ENCODE measurements at regions not wholly inside any gene's neighbourhood (a gene's known extent, or its start where the extent isn't known, plus 50 kb on each side); places are given as distances from the start of the nearest gene placed in this dataset.

DNA sequence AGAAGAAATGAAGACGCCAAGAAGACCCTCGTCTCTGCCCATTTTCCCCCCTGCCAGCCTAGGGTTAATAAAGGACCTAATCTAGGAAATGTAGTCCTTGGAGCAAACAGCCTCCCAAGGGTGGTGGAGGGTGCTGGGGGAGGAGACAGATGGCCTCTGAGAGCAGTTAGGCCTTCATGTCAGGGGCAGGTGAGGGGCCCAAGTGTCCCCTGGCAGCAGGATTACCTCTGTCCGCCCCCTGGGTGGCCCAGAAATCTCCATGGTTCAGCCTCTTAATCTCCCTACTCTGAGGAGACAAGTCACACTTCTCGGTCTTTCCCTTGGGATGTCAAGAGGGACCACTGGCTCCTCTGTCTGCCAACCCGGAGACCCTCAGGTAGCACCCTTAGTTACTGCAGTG, 365.4 kb upstream of the TNRC6C start:
- no peak for DNase-seq

GRCh38 chr17:77594416-77595209, 363.9 kb upstream of the TNRC6C start:
- DNase-seq = no peak

- DNase-seq = no peak
These were observed 361.7 kb upstream of the TNRC6C start for GRCh38 chr17:77596491-77597417.

DNA sequence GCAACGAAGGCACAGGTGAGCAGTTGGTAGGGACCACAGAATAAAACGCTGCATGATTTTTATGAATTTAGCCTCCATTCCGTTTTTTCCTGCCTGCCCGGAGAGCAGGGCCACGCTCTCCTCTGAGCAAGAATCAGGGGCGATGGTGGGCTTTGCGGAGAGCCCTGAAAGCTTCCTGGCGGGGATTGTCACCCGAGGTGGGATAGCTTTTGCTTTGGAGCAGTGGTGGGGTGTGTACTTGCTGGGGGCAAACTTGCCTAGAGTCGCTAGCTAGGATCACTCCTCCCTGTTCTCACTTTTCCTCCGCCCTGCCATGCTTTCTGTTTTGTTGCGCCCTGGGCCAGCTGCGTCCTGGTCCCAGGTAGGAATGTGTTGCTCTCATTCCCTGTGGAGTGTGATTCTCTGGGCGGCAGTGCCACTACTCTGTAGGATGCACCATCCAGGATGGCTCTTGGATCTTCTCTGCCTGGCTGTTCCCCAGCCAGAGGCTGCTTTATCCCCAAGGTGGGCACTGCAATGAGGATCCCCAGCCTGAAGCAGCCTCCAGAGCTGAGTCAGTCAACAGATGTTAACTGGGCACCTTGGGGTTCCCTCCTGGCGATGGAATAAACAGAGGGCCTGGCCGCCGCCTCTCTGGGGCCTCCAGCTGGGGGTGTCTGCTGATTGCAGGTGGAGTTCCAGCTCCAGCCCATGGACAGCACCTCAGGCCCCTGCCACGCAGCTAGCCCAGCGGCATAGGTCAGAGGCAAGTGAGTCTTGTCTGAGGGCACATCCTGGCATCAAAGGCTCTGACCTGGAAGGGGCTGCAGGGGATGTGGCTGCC, 360.9 kb upstream of the TNRC6C start:
- DNase-seq = no peak

DNA sequence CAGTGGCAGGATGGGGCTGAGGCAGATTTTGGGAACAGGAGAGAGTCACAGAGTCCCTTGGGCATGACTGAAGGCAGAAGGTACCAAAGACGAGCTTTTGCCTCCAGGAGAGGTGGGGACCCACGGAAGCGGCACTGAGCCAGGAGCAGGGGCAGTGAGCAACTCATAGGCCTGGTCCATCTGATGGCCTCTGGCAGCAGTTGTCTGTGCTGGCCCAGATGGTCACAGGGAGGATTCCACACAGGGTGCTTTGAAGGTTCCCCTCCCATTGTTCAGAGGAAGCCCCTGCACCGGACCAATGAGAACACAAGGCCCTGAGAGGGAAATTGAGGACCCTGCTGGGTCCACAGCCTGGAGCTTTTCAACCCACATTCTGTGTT, 360.3 kb upstream of the TNRC6C start:
- DNase-seq = no peak

DNA sequence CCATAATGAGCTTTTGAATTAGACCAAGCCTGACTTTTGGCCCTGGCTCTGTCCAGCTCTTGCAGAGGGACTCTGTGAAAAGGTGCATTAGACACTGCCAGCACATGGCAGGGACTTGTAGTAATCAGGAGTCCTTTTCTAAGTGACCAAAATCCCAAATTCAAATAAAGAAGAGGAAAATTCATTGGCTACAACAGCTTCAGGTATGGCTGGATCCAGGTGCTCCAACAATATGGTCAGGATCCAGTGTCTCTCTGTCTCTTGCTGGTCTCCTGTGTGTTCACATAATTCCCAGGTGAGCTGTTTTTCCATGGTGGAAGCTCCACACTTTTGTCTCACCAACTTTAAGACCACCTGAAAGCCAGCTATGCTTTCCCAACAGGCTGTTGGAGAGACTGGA, 358.8 kb upstream of the TNRC6C start:
- no peak for DNase-seq

- DNase-seq = no peak
These were observed 358.2 kb upstream of the TNRC6C start for GRCh38 chr17:77600346-77600745.

DNA sequence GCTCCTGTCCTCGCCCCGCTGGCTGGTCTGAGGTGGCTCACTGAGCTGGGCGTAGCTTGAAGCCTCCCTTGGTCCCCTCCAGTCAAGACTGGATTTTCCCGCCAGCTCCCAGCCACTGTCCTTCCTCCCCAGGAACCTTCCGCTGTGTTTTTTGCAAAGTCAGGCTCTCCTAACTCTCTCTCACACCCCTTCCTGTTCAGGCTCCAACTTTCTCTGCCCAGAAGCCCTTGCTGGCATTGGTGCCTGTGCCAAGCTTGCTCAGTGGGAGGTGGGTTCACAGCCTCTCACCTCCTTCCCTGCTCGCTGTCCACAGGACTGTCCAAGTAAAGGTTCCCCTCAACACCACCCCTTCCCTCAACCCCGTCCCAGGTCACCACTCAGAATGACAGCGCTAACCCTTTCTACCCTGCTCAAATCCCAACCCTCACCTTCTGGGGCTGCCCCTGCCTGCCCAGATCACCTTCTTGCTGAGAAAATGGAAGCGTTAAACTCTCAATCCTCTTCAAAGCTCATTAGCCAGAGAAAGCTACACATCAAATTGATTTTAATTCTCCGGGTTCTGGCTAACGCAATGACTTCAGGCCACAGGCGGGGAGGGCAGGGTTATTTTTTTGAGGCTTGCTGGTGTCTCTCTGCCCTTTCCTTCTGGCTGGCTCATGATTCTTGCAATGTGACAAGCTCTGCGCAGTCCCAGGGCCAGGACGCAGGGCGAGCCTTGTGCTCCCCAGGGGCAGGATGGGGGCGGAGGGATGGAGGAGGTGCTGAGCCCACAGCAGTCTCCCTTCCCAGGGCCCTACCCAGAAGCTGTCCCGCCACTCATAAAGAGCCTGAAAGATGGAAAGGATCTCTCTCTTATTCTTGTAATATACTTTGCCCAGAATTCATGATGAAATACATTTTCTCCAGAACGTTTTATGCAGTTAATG, 357.2 kb upstream of the TNRC6C start:
- no peak for DNase-seq

GRCh38 chr17:77602062-77602746, 356.3 kb upstream of the TNRC6C start:
- DNase-seq = no peak

- DNase-seq = no peak
These were observed 355.4 kb upstream of the TNRC6C start for GRCh38 chr17:77602883-77603640.

- DNase-seq = no peak
These were observed 354.1 kb upstream of the TNRC6C start for GRCh38 chr17:77604301-77604972.

GRCh38 chr17:77604973-77605313, 353.6 kb upstream of the TNRC6C start:
- DNase-seq = no peak

DNA sequence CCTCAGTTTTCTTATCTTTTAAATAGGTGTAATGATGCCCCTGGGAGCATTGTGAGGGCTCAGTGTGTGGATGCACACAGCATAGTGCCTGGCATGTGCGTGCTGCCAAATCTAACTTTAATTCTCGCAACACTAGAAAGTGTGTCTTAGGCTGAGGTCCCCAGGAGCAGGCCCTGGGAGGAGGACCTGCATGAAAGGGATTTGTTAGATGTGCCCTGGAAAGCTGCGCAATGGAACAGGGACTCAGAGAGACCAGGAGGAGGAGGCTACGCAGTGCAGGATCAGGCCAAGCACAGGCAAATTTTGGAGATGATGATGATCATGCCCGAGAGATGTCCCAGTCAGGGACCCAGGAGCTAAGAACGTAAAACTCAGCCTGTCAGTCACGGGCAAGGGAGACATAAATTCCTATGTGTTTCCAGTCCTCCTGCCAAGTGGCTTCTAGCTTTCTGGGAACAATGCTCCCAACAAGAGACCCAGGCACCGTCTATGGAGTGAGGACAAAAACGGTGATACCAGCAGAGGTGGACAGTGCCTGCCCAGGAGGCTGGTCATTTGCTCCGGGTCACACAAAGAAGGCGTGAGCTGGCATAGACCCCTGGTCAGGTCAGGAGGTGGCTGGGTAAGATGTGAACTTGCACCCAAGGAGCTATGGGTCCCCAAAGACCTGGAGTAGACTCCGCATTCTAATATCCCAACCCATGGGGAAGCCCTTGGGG, 352.2 kb upstream of the TNRC6C start:
- no peak for DNase-seq

- DNase-seq = no peak
These were observed 351.7 kb upstream of the TNRC6C start for GRCh38 chr17:77606865-77607210.

DNA sequence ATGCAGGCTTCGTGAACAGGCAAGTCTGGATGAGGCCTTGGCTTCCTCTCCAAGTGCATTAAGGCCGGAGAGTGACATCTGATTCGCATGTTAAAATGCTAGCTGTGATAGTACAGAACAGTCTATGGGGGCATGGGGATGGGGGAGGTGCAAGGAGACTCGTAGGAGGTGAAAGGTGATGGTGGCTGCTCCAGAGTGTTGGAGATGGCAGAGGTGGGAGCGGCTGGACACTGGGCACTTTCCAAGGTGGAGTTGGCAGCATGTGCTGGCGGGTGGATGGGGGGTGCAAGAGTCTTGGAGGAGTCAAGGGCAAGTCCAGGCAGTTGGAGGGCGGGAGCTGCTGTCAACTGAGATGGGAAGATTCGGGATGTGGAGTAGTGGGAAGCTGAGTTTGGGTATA, 350.9 kb upstream of the TNRC6C start:
- no peak for DNase-seq

- DNase-seq = no peak
These were observed 350.1 kb upstream of the TNRC6C start for GRCh38 chr17:77608431-77608830.

DNA sequence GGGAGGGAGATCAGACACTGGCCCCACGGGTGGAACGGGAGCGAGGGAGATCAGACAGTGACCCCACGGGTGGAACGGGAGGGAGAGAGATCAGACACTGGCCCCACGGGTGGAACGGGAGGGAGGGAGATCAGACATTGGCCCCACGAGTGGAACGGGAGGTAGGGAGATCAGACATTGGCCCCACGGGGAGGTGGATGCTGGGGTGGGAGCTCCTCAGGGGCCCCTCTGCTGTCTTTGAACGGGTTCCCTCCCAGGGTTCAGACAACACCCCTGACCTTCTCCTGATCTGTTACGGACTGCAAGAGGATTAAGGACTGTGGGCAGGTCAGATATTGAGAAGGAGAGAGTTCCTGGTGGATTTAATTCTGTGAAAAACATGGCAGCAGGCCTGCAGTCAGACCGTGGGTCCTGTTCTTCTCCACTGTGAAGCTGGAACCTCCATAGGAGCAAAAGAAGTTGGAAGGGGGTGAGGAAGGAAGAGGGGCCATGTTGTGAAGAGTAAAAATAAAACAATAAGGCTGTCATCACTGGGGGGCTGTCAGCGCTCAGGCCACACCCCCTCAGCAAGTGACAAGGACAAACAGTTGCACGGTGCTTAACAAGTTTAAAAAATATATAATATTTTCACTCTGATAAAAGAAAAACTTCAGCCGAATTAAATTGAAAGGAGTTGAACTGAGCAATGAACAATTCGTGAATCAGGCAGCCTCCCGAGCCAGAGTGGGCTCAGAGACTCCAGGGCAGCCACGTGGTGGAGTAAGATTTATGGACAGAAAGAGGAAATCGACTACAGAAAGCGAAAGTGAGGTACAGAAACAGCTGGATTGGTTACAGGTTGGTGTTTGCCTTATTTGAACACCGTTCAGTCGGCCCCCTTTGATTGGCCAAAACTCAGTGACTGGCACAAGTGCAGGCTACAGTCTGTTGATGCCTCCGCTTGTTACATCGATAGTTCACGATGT, 348.7 kb upstream of the TNRC6C start:
- DNase-seq = peak; percentile 55

DNA sequence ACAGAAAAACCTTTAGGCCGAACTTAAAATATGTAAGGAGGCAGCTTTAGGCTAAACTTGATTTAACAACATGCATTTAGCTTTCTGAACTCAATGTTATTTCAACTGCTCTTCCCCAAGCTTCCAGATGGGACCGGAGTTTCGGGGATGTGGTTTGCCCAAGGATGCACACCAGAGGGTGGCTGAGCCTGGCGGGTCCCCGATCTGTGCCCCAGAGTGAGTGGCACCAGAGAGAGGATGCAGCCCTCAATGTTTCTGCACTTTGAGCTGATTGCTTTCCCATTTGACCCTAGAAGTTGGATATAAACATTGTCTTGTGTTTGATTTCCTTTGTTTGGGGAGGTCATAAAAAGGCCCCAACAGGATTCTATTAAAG, 348.0 kb upstream of the TNRC6C start:
- DNase-seq = no peak

All from stimulated activated CD4-positive, alpha-beta T cell treated with anti-CD3 and anti-CD28 coated beads, Interleukin-4, amount 100 ng/mL, for 1 hour (primary cell).